Ascending aorta (tissue), 2 donors: ENCODE measurements at regions not wholly inside any gene's neighbourhood (a gene's known extent, or its start where the extent isn't known, plus 50 kb on each side); places are given as distances from the start of the nearest gene placed in this dataset.

Source experiments
- DNase-seq, 2 donors: peaks; one replicate each; pipeline ENCODE4 v3.0.0-alpha.2; 2019; ENCODE audit warnings: low spot score in 2 of 2
- H3K27ac ChIP-seq, 2 donors: fragments of 200-600 bp; sonication (generic); one replicate each; pipeline ENCODE4 v1.5.1; 2016 to 2017; ENCODE audit warnings: mild to moderate bottlenecking in 1 of 2
- H3K27me3 ChIP-seq: fragments of 200-600 bp; sonication (generic); one replicate; pipeline ENCODE4 v1.5.1; 2017
- H3K36me3 ChIP-seq, 2 donors: fragments of 200-600 bp; sonication (generic); one replicate each; pipeline ENCODE4 v1.5.1; 2016
- H3K4me1 ChIP-seq, 2 donors: fragments of 200-600 bp; sonication (generic); one replicate each; pipeline ENCODE4 v1.5.1; 2016 to 2017; ENCODE audit warnings: mild to moderate bottlenecking in 1 of 2
- H3K4me3 ChIP-seq, 2 donors: fragments of 200-600 bp; sonication (generic); one replicate each; pipeline ENCODE4 v1.5.1; 2016 to 2017; ENCODE audit warnings: mild to moderate bottlenecking in 1 of 2
- H3K9me3 ChIP-seq, 2 donors: fragments of 200-600 bp; sonication (generic); one replicate each; pipeline ENCODE4 v1.5.1; 2016
- intact Hi-C: fragments of 100-400 bp; cut with DNase I; formaldehyde crosslinking; loops from one replicate; pipeline ENCODE4 v1.15.1; 2023
- TF ChIP-seq, protein P1 (sequence below), 3 experiments: fragments of 200-600 bp in 2 of 3; fragments of 450-650 bp in 1 of 3; sonication (generic) in 2 of 3; IDR thresholded peaks; one replicate each; pipeline ENCODE4 v1.5.1; 2016 to 2019; ENCODE audit warnings: antibody characterized with exemption in 3 of 3, mild to moderate bottlenecking in 1 of 3, moderate library complexity in 1 of 3

DNA sequence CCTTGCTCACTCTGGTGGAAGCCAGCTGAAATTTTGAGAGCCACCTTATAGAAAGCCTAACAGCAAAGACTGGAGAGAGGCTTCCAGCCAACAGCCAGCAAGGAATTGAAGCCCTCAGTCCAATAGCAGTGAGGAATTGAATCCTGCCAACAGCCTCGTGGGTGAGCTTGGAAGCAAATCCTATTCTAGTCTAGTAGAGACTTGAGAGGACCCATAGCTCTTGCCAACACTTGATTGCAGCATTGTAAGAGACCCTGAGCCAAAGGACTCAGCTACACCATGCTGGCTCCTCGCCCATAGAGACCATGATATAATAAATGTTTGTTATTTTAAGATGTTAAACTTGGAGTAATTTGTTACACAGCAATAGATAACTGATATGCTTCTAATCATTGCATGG lies 403.0 kb upstream of the TNP1 start:
- Histone ChIP-seq H3K9me3 (no peaks in the 10 kb centered on the region), H3K4me3 (no peak overlapping the region), H3K27ac (no peak overlapping the region), H3K27me3 (no peaks in the 10 kb centered on the region), H3K36me3 (no peaks in the 10 kb centered on the region), H3K4me1 (no peaks in the 10 kb centered on the region)
- no peak for DNase-seq
- intact Hi-C loops: no loop called here
- TF ChIP-seq, protein P1, sequence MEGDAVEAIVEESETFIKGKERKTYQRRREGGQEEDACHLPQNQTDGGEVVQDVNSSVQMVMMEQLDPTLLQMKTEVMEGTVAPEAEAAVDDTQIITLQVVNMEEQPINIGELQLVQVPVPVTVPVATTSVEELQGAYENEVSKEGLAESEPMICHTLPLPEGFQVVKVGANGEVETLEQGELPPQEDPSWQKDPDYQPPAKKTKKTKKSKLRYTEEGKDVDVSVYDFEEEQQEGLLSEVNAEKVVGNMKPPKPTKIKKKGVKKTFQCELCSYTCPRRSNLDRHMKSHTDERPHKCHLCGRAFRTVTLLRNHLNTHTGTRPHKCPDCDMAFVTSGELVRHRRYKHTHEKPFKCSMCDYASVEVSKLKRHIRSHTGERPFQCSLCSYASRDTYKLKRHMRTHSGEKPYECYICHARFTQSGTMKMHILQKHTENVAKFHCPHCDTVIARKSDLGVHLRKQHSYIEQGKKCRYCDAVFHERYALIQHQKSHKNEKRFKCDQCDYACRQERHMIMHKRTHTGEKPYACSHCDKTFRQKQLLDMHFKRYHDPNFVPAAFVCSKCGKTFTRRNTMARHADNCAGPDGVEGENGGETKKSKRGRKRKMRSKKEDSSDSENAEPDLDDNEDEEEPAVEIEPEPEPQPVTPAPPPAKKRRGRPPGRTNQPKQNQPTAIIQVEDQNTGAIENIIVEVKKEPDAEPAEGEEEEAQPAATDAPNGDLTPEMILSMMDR (IDR thresholded peaks at IDR 0.05): no peak

- DNase-seq: no peak
- Histone ChIP-seq H3K9me3 (no peaks in the 10 kb centered on the region), H3K4me3 (no peak overlapping the region), H3K27me3 (no peaks in the 10 kb centered on the region), H3K4me1 (no peaks in the 10 kb centered on the region), H3K36me3 (no peaks in the 10 kb centered on the region), H3K27ac (no peak overlapping the region)
- intact Hi-C loops: no loop called here
- TF ChIP-seq, protein P1 (IDR thresholded peaks at IDR 0.05): no peak
Observed at GRCh38 chr2:217261452-217261851, 401.6 kb upstream of the TNP1 start.

GRCh38 chr2:217260441-217261115 lies 400.7 kb upstream of the TNP1 start:
- H3K27me3 ChIP-seq: no peaks in the 10 kb centered on the region
- no peak for DNase-seq
- intact Hi-C loops: no loop called here

DNA sequence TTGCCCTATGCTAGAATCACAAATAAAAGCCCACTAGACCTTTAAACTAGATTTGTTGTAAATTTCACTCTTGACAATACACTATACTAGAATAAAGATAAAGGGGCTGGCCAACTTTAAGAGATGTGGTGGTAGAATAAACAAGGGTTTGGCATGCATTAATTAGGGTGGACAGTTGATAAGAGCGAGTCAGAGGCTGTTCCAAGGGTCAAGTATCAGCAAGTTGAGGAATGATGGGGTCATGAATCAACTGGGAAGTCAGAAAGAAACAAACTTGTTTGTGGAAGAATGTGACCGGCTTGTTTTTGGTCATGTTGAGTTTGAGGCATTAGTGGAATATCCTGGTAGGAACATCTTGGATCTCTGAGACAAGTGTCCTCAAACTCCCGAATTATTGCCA lies 398.3 kb upstream of the TNP1 start:
- Histone ChIP-seq H3K27ac (no peak overlapping the region), H3K36me3 (no peaks in the 10 kb centered on the region), H3K27me3 (no peaks in the 10 kb centered on the region), H3K4me3 (no peak overlapping the region), H3K4me1 (no peaks in the 10 kb centered on the region), H3K9me3 (no peaks in the 10 kb centered on the region)
- intact Hi-C loops: no loop called here
- no peak for DNase-seq
- TF ChIP-seq, protein P1 (IDR thresholded peaks at IDR 0.05): no peak

More at GRCh38 chr2:217260441-217261115, 400.7 kb upstream of the TNP1 start:
- Histone ChIP-seq H3K36me3 (no peaks in the 10 kb centered on the region), H3K9me3 (no peaks in the 10 kb centered on the region), H3K4me1 (no peaks in the 10 kb centered on the region), H3K4me3 (no peak overlapping the region), H3K27ac (no peak overlapping the region)
- TF ChIP-seq, protein P1 (IDR thresholded peaks at IDR 0.05): no peak

DNA sequence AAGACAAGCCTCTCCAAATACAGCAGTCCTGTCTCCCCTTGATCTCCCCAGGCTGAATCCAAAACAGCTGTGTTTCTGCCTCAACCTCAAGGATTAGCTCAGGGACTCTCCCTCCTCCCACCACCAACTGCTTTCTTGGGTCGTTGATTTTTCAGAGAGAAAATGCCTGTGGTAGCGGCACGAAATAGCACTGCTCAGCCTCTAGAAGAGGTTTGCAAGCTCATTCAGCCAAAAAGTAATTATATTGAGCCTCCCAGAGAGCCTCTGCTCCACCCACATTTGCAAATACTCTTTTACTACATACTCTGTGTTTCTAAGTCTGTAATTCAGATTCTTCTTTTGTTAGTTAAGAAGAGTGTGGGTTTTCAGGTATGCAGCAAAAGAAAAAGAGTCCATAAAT lies 396.4 kb upstream of the TNP1 start:
- no peaks in the 10 kb centered on the region for H3K36me3 ChIP-seq
- no peaks in the 10 kb centered on the region for H3K9me3 ChIP-seq
- H3K4me1 ChIP-seq: no peaks in the 10 kb centered on the region
- H3K27ac ChIP-seq: no peak overlapping the region
- no peak overlapping the region for H3K4me3 ChIP-seq
- no peaks in the 10 kb centered on the region for H3K27me3 ChIP-seq
- intact Hi-C loops: no loop called here
- TF ChIP-seq, protein P1 (IDR thresholded peaks at IDR 0.05): no peak
- no peak for DNase-seq

- H3K27me3 ChIP-seq: no peaks in the 10 kb centered on the region
- H3K4me3 ChIP-seq: no peak overlapping the region
- TF ChIP-seq, protein P1 (IDR thresholded peaks at IDR 0.05): no peak
- intact Hi-C loops: no loop called here
- H3K36me3 ChIP-seq: no peaks in the 10 kb centered on the region
- no peak for DNase-seq
- H3K4me1 ChIP-seq: peaks cover 0 to 7% of the 10 kb centered on the region in 2 donors
- H3K27ac ChIP-seq: no peak overlapping the region
- no peaks in the 10 kb centered on the region for H3K9me3 ChIP-seq
Observed at GRCh38 chr2:217254111-217254510, 394.2 kb upstream of the TNP1 start.
